ENCODE measurements at regions not wholly inside any gene's neighbourhood (a gene's known extent, or its start where the extent isn't known, plus 50 kb on each side); places are given as distances from the start of the nearest gene placed in this dataset.

DNA sequence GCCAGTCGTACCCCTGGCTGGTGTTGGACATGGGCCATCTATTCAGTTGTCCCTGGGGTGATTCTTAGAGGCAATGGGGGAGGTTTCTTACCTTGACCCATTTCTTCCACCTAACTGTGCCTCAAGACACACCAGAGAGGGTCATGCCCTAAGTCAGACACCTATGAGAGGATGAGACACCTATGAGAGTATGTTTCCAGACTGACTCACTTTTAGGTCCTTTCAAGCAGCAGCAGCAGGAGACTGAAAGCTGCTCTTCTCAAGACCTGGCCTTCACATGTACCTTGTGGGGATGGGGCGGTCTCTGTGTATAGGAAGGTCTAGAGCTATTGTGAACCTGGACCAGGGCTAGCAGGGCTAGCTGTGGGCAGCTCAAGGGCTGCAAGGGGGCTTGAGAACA is 130.1 kb downstream of the TENT4A start:
- Histone ChIP-seq H3K9me3 (no peaks in the 10 kb centered on the region), H3K27me3 (replicated peaks; ENCODE audit: insufficient read depth) (no peaks in the 10 kb centered on the region), H3K4me1 (replicated peaks) (no peaks in the 10 kb centered on the region), H3K36me3 (no peaks in the 10 kb centered on the region), H3K4me3 (no peak overlapping the region), H3K27ac (no peak overlapping the region)
- no peak for TF ChIP-seq POLR2AphosphoS5 (IDR thresholded peaks at IDR 0.05)
- TF ChIP-seq, protein P1, sequence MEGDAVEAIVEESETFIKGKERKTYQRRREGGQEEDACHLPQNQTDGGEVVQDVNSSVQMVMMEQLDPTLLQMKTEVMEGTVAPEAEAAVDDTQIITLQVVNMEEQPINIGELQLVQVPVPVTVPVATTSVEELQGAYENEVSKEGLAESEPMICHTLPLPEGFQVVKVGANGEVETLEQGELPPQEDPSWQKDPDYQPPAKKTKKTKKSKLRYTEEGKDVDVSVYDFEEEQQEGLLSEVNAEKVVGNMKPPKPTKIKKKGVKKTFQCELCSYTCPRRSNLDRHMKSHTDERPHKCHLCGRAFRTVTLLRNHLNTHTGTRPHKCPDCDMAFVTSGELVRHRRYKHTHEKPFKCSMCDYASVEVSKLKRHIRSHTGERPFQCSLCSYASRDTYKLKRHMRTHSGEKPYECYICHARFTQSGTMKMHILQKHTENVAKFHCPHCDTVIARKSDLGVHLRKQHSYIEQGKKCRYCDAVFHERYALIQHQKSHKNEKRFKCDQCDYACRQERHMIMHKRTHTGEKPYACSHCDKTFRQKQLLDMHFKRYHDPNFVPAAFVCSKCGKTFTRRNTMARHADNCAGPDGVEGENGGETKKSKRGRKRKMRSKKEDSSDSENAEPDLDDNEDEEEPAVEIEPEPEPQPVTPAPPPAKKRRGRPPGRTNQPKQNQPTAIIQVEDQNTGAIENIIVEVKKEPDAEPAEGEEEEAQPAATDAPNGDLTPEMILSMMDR (IDR thresholded peaks at IDR 0.05) = no peak
- no peak for TF ChIP-seq POLR2A (IDR thresholded peaks at IDR 0.05)
- DNase-seq (ENCODE audit: low spot score) = no peak
- WGBS = 93% methylated on average over 2 of the region's 2 CpGs
- intact Hi-C loops (cut with DNase I) = no loop called here

DNA sequence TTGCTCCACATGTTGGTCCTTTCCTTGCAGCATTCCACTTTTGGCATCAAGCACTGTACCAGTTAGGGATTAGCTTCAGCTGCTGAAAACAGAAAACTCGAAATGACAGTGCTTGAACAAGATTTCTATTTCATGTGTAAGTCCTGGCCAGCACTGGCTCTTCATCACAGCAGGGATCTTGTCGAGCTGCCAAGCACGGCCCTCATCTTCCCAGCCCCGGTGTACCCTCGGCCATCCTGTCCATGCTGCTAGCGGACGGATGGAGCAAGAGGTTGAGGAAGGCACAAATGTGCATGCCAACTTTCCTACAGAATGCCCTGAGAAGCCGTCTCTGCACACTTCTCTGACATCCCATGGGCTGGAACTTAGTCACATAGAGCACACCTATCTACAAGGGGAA is 130.6 kb downstream of the TENT4A start:
- 89% methylated on average over 8 of the region's 8 CpGs for WGBS
- Histone ChIP-seq H3K9me3 (no peaks in the 10 kb centered on the region), H3K36me3 (no peaks in the 10 kb centered on the region), H3K4me3 (no peak overlapping the region), H3K27me3 (replicated peaks; ENCODE audit: insufficient read depth) (no peaks in the 10 kb centered on the region), H3K27ac (no peak overlapping the region), H3K4me1 (replicated peaks) (no peaks in the 10 kb centered on the region)
- TF ChIP-seq POLR2AphosphoS5 (IDR thresholded peaks at IDR 0.05) (no peak), POLR2A (IDR thresholded peaks at IDR 0.05) (no peak)
- TF ChIP-seq, protein P1 (IDR thresholded peaks at IDR 0.05) = no peak
- intact Hi-C loops (cut with DNase I) = no loop called here
- DNase-seq (ENCODE audit: low spot score) = no peak

DNA sequence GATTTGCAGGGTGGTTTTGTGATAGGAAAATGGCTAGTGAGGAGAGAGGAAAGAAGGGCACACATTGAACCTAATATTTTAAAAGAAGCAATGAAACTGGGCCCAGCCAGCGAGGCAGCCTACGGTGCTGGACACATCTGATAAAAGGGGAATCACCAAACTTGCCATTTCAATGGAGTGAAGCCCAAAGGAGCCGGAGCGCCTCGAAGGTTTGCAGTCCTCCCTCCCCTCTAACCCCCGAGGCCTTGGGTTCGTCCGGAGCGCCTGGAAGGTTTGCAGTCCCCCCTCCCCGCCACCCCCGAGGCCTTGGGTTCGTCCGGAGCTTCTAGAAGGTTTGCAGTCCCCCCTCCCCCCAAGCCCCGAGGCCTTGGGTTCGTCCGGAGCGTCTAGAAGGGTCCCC is 132.6 kb downstream of the TENT4A start:
- intact Hi-C loops (cut with DNase I) = no loop called here
- TF ChIP-seq, protein P1 (IDR thresholded peaks at IDR 0.05) = no peak
- no peak for TF ChIP-seq POLR2AphosphoS5 (IDR thresholded peaks at IDR 0.05)
- TF ChIP-seq POLR2A (IDR thresholded peaks at IDR 0.05) = no peak
- Histone ChIP-seq H3K4me3 (no peak overlapping the region), H3K4me1 (replicated peaks) (no peaks in the 10 kb centered on the region), H3K36me3 (no peaks in the 10 kb centered on the region), H3K27ac (no peak overlapping the region), H3K27me3 (replicated peaks; ENCODE audit: insufficient read depth) (no peaks in the 10 kb centered on the region), H3K9me3 (no peaks in the 10 kb centered on the region)
- WGBS = 89% methylated on average over 13 of the region's 17 CpGs
- DNase-seq (ENCODE audit: low spot score) = no peak

DNA sequence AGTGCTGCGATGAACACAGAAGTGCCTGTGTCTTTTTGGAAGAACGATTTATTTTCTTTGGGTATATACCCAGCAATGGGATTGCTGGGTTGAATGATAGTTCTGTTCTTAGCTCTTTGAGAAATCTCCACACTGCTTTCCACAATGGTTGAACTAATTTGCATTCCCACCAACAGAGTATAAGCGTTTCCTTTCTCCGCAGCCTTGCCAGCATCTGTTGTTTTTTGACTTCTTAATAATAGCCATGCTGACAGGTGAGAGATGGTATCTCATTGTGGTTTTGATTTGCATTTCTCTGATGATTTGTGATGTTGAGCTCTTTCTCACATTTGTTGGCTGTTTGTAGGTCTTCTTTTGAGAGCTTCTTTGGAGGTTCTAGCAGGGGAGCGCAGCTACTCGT is 134.6 kb downstream of the TENT4A start:
- Histone ChIP-seq H3K4me1 (replicated peaks) (no peaks in the 10 kb centered on the region), H3K9me3 (no peaks in the 10 kb centered on the region), H3K27ac (no peak overlapping the region), H3K36me3 (no peaks in the 10 kb centered on the region), H3K27me3 (replicated peaks; ENCODE audit: insufficient read depth) (no peaks in the 10 kb centered on the region), H3K4me3 (no peak overlapping the region)
- TF ChIP-seq, protein P1 (IDR thresholded peaks at IDR 0.05) = no peak
- TF ChIP-seq POLR2AphosphoS5 (IDR thresholded peaks at IDR 0.05) = no peak
- intact Hi-C loops (cut with DNase I) = no loop called here
- 73% methylated on average over 6 of the region's 6 CpGs for WGBS
- DNase-seq (ENCODE audit: low spot score) = no peak

DNA sequence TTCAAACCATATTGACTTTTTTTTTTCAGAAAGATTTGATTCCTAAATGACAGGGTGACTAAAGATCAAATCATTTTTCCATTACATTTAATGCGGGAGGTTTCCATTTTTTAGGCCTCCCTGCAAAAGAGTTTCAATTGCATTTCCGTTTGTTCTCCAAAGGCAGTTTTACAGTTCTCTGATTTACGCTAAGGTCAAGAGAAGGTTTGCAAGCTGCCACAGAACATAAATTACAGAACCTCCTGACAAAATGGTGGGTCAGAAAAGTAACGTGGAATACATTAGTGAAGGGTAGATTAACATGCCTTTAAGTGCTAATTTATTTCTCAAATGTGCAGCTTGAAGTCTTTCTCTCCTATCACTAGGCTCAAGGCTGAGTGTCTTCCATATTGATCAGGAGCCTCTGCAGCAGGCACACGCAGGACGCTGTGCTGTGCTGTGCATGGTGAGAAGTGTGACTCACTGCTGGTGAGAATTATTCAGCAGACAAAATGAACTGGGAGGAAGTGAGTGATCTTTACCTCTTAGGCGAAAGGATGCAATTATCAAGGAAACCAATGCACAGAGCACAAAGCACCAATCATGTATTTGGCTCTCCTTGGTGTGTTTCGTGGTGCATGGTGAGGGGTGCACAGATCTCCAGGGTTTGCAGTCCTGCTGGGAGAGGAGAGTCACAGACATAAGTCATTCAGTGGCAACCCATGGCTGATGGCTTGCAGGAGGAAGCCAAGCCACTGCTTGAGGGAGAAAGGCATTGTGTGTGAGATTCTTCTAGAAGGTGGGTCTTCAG is 136.3 kb downstream of the TENT4A start:
- no peak for DNase-seq (ENCODE audit: low spot score)
- 48% methylated on average over 8 of the region's 8 CpGs for WGBS
- intact Hi-C loops (cut with DNase I) = no loop called here

More for the DNA sequence above, 136.3 kb downstream of the TENT4A start:
- Histone ChIP-seq H3K27me3 (replicated peaks; ENCODE audit: insufficient read depth) (no peaks in the 10 kb centered on the region), H3K4me1 (replicated peaks) (no peaks in the 10 kb centered on the region), H3K4me3 (no peak overlapping the region), H3K27ac (no peak overlapping the region), H3K9me3 (no peaks in the 10 kb centered on the region), H3K36me3 (no peaks in the 10 kb centered on the region)
- no peak for TF ChIP-seq POLR2AphosphoS5 (IDR thresholded peaks at IDR 0.05)
- TF ChIP-seq, protein P1 (IDR thresholded peaks at IDR 0.05) = no peak
- no peak for TF ChIP-seq POLR2A (IDR thresholded peaks at IDR 0.05)

Data from prostate gland (tissue), 2 donors.